Mesenchymal stem cell (in vitro differentiated cells and primary cell): ENCODE measurements at regions not wholly inside any gene's neighbourhood (a gene's known extent, or its start where the extent isn't known, plus 50 kb on each side); places are given as distances from the start of the nearest gene placed in this dataset.
A peak's percentile ranks its signal among the peaks of the same experiment; 100 is the strongest.

Experiments used
- DNase-seq: peaks from one replicate; pipeline ENCODE4 v3.0.0-alpha.2; 2013
- H2AFZ ChIP-seq: one replicate; pipeline ENCODE4 v1.6.1; 2013; ENCODE audit warnings: low read depth, mild to moderate bottlenecking, control low read depth, inconsistent platforms, low read length, moderate library complexity
- H2AK5ac ChIP-seq: 2 replicates; pipeline ENCODE4 v1.6.1; 2013; ENCODE audit warnings: low read length, moderate library complexity, mild to moderate bottlenecking, inconsistent platforms; ENCODE audit not compliant: severe bottlenecking
- H2BK120ac ChIP-seq: one replicate; pipeline ENCODE4 v1.6.1; 2013; ENCODE audit warnings: low read depth, mild to moderate bottlenecking, inconsistent platforms, low read length, moderate library complexity
- H2BK12ac ChIP-seq, 2 experiments: one replicate each; pipeline ENCODE4 v1.6.1; 2013; ENCODE audit warnings: inconsistent platforms in 2 of 2, low read length in 2 of 2, mild to moderate bottlenecking in 2 of 2, moderate library complexity in 2 of 2, control low read depth in 1 of 2
- H2BK15ac ChIP-seq: one replicate; pipeline ENCODE4 v1.6.1; 2013; ENCODE audit warnings: mild to moderate bottlenecking, low read depth, inconsistent platforms; ENCODE audit not compliant: poor library complexity, severe bottlenecking
- H2BK5ac ChIP-seq: 2 replicates; pipeline ENCODE4 v1.6.1; 2013; ENCODE audit warnings: low read depth, mild to moderate bottlenecking, low read length, control low read depth, inconsistent platforms; ENCODE audit not compliant: poor library complexity, severe bottlenecking
- H3K14ac ChIP-seq, 2 experiments: one replicate each; pipeline ENCODE4 v1.6.1; 2013; ENCODE audit warnings: inconsistent platforms in 2 of 2, low read length in 2 of 2, control low read depth in 1 of 2, mild to moderate bottlenecking in 1 of 2, moderate library complexity in 1 of 2
- H3K18ac ChIP-seq, 2 experiments: one replicate each; pipeline ENCODE4 v1.6.1; 2013; ENCODE audit warnings: inconsistent platforms in 2 of 2, low read length in 2 of 2, control low read depth in 1 of 2, low read depth in 1 of 2, mild to moderate bottlenecking in 1 of 2
- H3K23ac ChIP-seq, 2 experiments: one replicate each; pipeline ENCODE4 v1.6.1; 2013; ENCODE audit warnings: inconsistent platforms in 2 of 2, low read length in 2 of 2, mild to moderate bottlenecking in 2 of 2, moderate library complexity in 2 of 2, control low read depth in 1 of 2
- H3K27ac ChIP-seq: 2 replicates; pipeline ENCODE4 v1.5.1; 2013; ENCODE audit warnings: mild to moderate bottlenecking, moderate library complexity, low read length, control low read depth, inconsistent platforms; ENCODE audit not compliant: poor library complexity, severe bottlenecking
- H3K27me3 ChIP-seq, 2 experiments: 2 replicates each; pipeline versions ENCODE4 v1.6.1 to v1.7.0; 2013; ENCODE audit warnings: low read length in 2 of 2, mild to moderate bottlenecking in 2 of 2, moderate library complexity in 2 of 2, control low read depth in 1 of 2, inconsistent platforms in 1 of 2; ENCODE audit not compliant: control insufficient read depth in 1 of 2, insufficient read depth in 1 of 2
- H3K36me3 ChIP-seq, 2 experiments: 2 replicates each; pipeline versions ENCODE4 v1.6.1 to v1.7.0; 2013; ENCODE audit warnings: low read length in 2 of 2, control low read depth in 1 of 2, inconsistent platforms in 1 of 2, low read depth in 1 of 2, mild to moderate bottlenecking in 1 of 2; ENCODE audit not compliant: insufficient read depth in 2 of 2, control insufficient read depth in 1 of 2
- H3K4ac ChIP-seq, 2 experiments: one replicate each; pipeline ENCODE4 v1.6.1; 2013; ENCODE audit warnings: inconsistent platforms in 2 of 2, low read length in 2 of 2, mild to moderate bottlenecking in 2 of 2, moderate library complexity in 2 of 2, control low read depth in 1 of 2, low read depth in 1 of 2
- H3K4me1 ChIP-seq: 2 replicates; pipeline ENCODE4 v1.6.1; 2013; ENCODE audit warnings: low read depth, low read length, control low read depth; ENCODE audit not compliant: control insufficient read depth, insufficient read depth
- H3K4me2 ChIP-seq: 2 replicates; pipeline ENCODE4 v1.6.1; 2013; ENCODE audit warnings: low read length, mild to moderate bottlenecking, inconsistent platforms; ENCODE audit not compliant: poor library complexity, severe bottlenecking
- H3K4me3 ChIP-seq, 2 experiments: 2 replicates each; pipeline versions ENCODE4 v1.5.1 to v1.7.0; 2013; ENCODE audit warnings: low read length in 2 of 2, mild to moderate bottlenecking in 2 of 2, control low read depth in 1 of 2, low read depth in 1 of 2; ENCODE audit not compliant: insufficient read depth in 1 of 2
- H3K79me1 ChIP-seq: replicated peaks from 2 replicates; pipeline ENCODE4 v1.6.1; 2013; ENCODE audit warnings: mild to moderate bottlenecking, control low read depth, low read length, inconsistent platforms; ENCODE audit not compliant: poor library complexity, severe bottlenecking
- H3K9ac ChIP-seq: 2 replicates; pipeline ENCODE4 v1.7.0; 2013; ENCODE audit warnings: mild to moderate bottlenecking, low read length, moderate library complexity
- H3K9me3 ChIP-seq: 2 replicates; pipeline ENCODE4 v1.7.0; 2013; ENCODE audit warnings: mild to moderate bottlenecking, low read length; ENCODE audit not compliant: control insufficient read depth
- H4K8ac ChIP-seq: one replicate; pipeline ENCODE4 v1.6.1; 2013; ENCODE audit warnings: inconsistent platforms, mild to moderate bottlenecking, low read length, moderate library complexity
- H4K91ac ChIP-seq: one replicate; pipeline ENCODE4 v1.6.1; 2013; ENCODE audit warnings: mild to moderate bottlenecking, low read length, inconsistent platforms
- WGBS: methylation state at CpG from one replicate; pipeline ENCODE4 v1.1.7; 2013; ENCODE audit warnings: mixed read lengths; 5-methylcytosine and 5-hydroxymethylcytosine counted together

GRCh38 chr7:35424440-35424839, 170.5 kb upstream of the TBX20 start:
- Histone ChIP-seq H3K23ac (no peak overlapping the region), H4K91ac (no peak overlapping the region), H3K4me3 (no peak overlapping the region), H3K18ac (no peak overlapping the region), H2AK5ac (no peak overlapping the region), H3K4me1 (no peaks in the 10 kb centered on the region), H3K9me3 (no peaks in the 10 kb centered on the region), H3K27ac (no peak overlapping the region), H4K8ac (no peak overlapping the region), H3K36me3 (no peaks in the 10 kb centered on the region), H2BK15ac (no peak overlapping the region), H2AFZ (no peak overlapping the region), H3K14ac (no peak overlapping the region), H3K9ac (no peak overlapping the region), H2BK12ac (no peak overlapping the region), H2BK120ac (no peak overlapping the region), H2BK5ac (no peak overlapping the region), H3K4ac (no peak overlapping the region), H3K4me2 (no peak overlapping the region), H3K79me1 (no peaks in the 10 kb centered on the region), H3K27me3 (peaks cover 4 to 39% of the 10 kb centered on the region in 2 experiments)
- DNase-seq, result no peak
- 94% methylated on average over 4 of the region's 4 CpGs for WGBS

- Histone ChIP-seq H2BK15ac (no peak overlapping the region), H3K27ac (no peak overlapping the region)
Observed at GRCh38 chr7:35422715-35423114, 168.8 kb upstream of the TBX20 start.

GRCh38 chr7:35420656-35421055, 166.8 kb upstream of the TBX20 start:
- H2BK5ac ChIP-seq, result no peak overlapping the region

More at GRCh38 chr7:35422715-35423114, 168.8 kb upstream of the TBX20 start:
- Histone ChIP-seq H2BK12ac (no peak overlapping the region), H3K4me3 (no peak overlapping the region), H3K14ac (no peak overlapping the region), H2BK120ac (no peak overlapping the region), H3K36me3 (no peaks in the 10 kb centered on the region), H3K9me3 (no peaks in the 10 kb centered on the region), H2BK5ac (no peak overlapping the region), H2AK5ac (no peak overlapping the region), H3K79me1 (no peaks in the 10 kb centered on the region), H3K4ac (no peak overlapping the region), H3K18ac (no peak overlapping the region), H3K9ac (no peak overlapping the region), H3K23ac (no peak overlapping the region), H2AFZ (no peak overlapping the region), H4K91ac (no peak overlapping the region), H3K4me2 (no peak overlapping the region), H4K8ac (no peak overlapping the region), H3K27me3 (peaks cover 4 to 40% of the 10 kb centered on the region in 2 experiments), H3K4me1 (no peaks in the 10 kb centered on the region)
- WGBS, result 93% methylated on average over 2 of the region's 2 CpGs
- DNase-seq, result no peak

GRCh38 chr7:35419391-35419755, 165.5 kb upstream of the TBX20 start:
- no peak overlapping the region for H4K91ac ChIP-seq
- no peak overlapping the region for H4K8ac ChIP-seq
- no peaks in the 10 kb centered on the region for H3K79me1 ChIP-seq
- no peak overlapping the region for H2BK5ac ChIP-seq
- no peak for DNase-seq
- H3K4me3 ChIP-seq, result no peak overlapping the region
- no peak overlapping the region for H3K23ac ChIP-seq
- no peak overlapping the region for H3K14ac ChIP-seq
- H3K27ac ChIP-seq, result no peak overlapping the region
- no peaks in the 10 kb centered on the region for H3K9me3 ChIP-seq
- no peak overlapping the region for H2BK12ac ChIP-seq
- no peak overlapping the region for H3K4me2 ChIP-seq
- H2AFZ ChIP-seq, result no peak overlapping the region
- H3K36me3 ChIP-seq, result no peaks in the 10 kb centered on the region
- H2BK15ac ChIP-seq, result no peak overlapping the region
- 90% methylated on average over 5 of the region's 5 CpGs for WGBS
- H2AK5ac ChIP-seq, result no peak overlapping the region
- H2BK120ac ChIP-seq, result no peak overlapping the region
- H3K4ac ChIP-seq, result no peak overlapping the region
- H3K4me1 ChIP-seq, result no peaks in the 10 kb centered on the region
- no peak overlapping the region for H3K9ac ChIP-seq
- H3K18ac ChIP-seq, result no peak overlapping the region
- peaks cover 4 to 33% of the 10 kb centered on the region in 2 experiments for H3K27me3 ChIP-seq

More at GRCh38 chr7:35420656-35421055, 166.8 kb upstream of the TBX20 start:
- Histone ChIP-seq H3K4ac (no peak overlapping the region), H3K27me3 (peaks cover 4 to 32% of the 10 kb centered on the region in 2 experiments), H3K4me3 (peak overlapping the region in 1 of 2 experiments; percentile 41), H3K4me1 (no peaks in the 10 kb centered on the region), H2AFZ (no peak overlapping the region), H3K79me1 (no peaks in the 10 kb centered on the region), H3K9me3 (no peaks in the 10 kb centered on the region), H3K27ac (no peak overlapping the region), H4K91ac (no peak overlapping the region), H3K18ac (no peak overlapping the region), H3K4me2 (no peak overlapping the region), H2BK120ac (no peak overlapping the region), H2BK15ac (no peak overlapping the region), H3K9ac (no peak overlapping the region), H3K23ac (no peak overlapping the region), H3K14ac (no peak overlapping the region), H3K36me3 (no peaks in the 10 kb centered on the region), H2AK5ac (no peak overlapping the region), H2BK12ac (no peak overlapping the region), H4K8ac (no peak overlapping the region)
- peak; percentile 14 for DNase-seq
- WGBS, result 74% methylated on average over 4 of the region's 4 CpGs
